ENCODE measurements at regions not wholly inside any gene's neighbourhood (a gene's known extent, or its start where the extent isn't known, plus 50 kb on each side); places are given as distances from the start of the nearest gene placed in this dataset.

DNA sequence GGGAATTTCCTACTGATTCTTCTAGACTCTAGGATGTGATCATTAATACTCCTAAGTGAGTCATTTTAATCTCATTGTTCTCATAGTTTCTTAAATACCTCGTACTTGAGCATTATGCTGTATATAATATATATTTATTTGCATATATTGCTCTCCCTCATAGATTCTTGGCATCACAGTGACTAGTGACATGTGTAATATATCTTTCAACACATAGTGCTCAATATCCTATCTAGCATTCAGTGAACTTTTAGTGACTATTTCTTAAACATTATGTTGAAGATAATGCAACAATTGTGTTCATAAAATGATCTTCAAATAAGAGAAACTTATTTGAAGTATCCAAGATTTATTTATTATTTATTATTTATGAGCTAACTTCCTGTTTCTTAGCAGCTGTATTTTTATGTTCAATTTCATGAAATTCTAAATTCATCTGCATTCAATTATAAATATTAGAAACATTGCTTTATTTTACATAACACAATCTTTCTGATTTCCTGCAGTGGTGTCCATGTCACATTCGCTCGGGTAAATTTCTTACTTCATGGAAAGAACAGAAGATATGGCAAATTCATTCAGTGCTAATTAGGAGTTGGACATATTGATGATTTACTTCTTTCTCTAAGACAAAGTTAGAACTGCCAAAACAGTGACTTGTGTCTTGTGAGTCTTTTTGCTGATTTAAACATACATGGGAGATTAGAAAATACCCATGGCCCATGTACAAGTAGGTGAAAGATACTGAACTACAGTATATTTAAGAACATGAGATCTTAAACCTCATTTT is 1095.5 kb upstream of the IGFBP7 start:
- DNase-seq (ENCODE audit: low read depth in 2 of 2): no peak

DNA sequence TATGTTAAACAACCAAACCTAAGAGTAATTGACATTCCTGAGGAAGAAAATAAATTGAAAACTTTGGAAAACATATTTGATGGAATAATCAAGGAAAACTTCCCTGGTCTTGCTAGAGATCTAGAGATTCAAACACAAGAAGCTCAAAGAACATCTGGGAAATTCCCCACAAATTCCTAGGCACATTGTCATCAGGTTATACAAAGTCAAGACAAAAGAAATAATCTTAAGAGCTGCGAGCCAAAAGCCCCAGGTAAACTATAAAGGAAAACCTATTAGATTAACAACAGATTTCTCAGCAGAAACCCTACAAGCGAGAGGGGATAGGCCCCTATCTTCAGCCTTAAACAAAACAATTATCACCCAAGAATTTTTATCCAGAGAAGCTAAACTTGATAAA is 1082.0 kb upstream of the IGFBP7 start:
- no peak for DNase-seq (ENCODE audit: low read depth in 2 of 2)

DNA sequence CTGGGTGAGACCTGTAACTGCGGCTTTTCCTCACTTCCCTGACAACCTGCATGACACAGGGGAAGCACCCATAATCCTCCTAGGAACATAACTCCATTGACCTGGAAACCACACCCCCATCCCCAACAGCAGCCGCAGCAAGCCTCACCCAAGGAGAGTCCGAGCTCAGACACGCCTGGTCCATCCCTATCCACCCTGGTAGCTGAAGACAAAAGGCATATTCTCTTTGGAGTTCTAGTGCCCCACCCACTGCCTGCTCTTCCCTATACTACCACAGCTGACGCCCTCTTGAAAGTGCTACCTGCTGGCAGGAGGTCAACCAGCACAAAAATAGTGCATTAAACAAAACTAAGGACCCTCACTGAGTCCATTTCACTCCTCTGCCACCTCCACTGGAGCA is 1080.9 kb upstream of the IGFBP7 start:
- no peak for DNase-seq (ENCODE audit: low read depth in 2 of 2)

DNA sequence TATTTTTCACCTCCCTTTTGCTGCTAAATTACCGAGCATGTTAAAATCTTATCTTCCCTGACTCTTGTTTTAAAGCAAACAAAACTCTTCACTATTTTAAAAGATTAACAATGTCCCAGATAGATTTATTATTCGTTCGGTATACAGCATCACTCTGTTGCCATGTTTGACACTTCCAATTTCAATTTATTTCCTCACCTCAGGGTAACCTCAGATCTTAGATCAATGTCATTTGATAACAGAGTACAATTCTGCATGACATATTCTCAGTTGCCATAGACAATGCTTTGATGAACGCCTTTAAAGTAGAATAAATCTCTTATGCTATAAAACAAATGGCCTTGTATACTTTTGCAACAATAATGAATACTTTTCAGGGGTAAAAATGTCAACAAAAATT is 1078.1 kb upstream of the IGFBP7 start:
- DNase-seq (ENCODE audit: low read depth in 2 of 2): no peak

DNA sequence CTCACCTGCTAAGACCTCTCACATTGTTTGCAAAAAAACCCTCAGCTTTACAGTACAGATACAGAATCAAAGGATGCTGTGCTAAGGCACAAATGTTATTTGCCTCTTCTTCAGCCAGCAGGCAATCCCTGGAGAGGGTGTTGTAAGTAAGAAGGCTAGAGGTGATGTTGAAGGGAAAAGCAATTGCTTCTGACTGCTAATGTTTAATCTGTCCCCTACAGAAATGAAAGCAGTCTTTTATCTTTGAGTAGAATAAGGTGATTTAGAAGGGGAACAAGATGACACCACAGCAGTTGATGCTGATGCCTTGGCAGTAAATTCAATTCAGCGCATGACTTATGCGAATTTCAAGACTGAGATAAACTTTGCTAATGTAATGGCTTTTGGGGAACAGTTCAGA is 1064.8 kb upstream of the IGFBP7 start:
- no peak for DNase-seq (ENCODE audit: low read depth in 2 of 2)

DNA sequence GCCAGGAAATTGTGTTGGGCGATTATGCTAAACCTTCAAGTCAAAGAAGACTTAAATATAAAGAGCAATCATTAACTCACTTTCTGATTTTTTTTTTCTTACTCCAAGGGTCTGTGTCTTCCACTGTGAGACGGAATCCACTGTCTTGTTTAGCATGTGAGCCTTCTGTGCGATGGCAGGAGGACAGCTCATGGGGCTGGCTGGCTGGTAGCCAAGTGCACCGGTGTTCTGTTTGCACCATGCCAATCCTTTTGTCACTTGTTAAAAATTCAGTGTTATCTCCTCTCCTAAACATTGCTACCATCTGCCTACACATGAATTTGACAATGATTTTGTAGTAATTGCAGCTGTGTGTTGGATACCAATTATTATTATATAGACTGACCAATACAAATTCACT is 1056.3 kb upstream of the IGFBP7 start:
- DNase-seq (ENCODE audit: low read depth in 2 of 2): no peak

DNA sequence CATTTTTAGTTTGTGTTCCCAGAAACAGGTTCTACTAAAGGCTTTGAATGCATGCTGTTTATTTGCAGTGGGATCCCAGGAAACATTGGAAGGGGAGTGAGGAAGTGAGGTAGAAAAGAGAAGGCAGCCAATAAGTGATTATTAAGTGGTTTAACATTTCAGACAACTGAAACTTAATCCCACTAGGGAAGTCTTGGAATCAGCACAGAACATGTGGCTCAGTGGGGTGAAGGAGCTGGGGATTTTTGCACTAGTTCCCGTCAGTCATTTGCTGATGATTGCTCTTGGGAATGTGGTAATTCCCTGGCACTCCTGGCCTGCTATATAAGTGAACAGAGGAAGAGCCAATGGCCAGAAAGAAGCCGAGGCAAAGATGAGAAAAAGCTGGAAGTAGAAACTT is 1053.0 kb upstream of the IGFBP7 start:
- no peak for DNase-seq (ENCODE audit: low read depth in 2 of 2)

DNA sequence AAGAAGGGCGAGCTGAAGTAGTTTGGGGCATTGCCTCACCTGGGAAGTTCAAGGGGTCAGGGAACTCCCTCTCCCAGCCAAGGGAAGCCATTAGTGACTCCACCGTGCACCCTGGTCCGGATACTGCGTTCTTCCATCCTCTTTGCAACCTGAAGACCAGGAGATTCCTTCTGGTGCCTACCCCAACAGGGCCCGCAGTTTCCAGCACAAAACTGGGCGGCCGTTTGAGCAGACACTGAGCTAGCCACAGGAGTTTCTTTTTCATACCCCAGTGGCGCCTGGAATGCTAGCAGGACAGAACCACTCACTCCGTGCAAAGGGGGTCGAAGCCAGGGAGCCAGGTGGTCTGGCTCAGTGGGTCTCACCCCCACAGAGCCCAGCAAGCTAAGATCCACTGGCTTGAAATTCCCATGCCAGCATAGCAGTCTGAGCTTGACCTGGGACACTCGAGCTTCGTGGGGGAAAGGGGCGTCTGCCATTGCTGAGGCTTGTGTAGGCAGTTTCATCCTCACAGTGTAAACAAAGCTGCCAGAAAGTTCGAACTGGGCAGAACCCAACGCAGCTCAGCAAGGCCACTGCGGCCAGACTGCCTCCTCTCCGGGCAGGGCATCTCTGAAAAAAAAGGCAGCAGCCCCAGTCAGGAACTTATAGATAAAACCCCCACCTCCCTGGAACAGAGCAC is 1039.4 kb upstream of the IGFBP7 start:
- DNase-seq (ENCODE audit: low read depth in 2 of 2): no peak

DNA sequence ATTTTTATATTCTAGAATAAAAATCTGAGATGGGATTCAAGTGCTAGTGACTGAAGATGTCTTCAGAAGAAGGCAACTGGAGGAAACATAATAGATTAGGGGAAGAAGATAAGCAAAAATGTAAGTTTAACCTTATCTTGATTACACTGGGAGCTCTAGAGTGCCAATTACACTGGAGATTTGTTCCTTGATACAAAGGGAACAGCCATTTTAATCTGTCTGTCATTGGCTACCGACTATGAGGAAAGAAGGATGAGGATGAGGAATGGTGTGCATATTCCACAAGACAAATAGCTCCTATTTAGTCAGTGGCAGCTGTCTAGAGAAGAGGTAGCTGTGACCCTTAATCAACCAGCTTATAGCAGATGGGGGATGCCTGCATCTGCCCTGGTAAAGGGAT is 1034.5 kb upstream of the IGFBP7 start:
- no peak for DNase-seq (ENCODE audit: low read depth in 2 of 2)

DNA sequence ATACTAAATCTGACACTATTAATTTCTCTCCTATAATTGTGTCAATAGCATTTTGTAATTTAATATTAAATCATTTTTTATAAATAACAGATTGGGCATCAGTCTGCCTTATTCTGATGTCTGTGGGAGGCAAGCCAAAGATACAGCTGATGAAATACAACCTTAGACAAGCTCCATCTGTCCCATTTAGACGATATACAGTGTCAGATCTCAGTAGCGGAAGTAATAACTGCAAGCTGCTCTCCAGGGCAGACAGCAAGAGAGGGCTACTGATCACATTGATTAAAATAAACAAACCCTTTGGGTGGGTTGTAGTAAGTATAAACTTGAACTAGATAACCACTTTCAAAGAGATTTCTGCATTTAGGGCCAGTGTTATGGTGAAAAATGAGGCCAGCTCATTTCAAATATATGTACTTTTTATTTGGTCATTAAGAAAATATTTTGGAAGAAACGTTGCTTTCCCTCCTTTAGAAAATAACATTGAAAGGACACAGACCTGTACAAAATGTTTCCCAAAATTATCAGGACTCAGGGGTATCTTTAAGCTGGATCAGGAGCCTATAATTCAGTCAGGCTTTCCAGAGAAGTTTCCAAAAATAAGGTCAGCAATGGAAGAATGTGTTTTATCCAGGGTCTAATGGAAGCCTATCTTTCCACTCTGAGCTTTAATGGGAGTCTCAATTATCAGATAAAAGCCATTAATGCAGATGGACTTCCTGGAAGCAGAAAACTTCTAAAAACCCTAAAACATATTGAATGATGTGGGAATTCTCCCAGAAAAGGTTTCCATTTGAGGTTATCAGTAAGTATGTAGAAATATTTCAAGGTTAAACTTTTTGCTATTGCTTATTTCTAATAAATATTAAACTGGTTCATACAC is 1028.8 kb upstream of the IGFBP7 start:
- DNase-seq (ENCODE audit: low read depth in 2 of 2): no peak

DNA sequence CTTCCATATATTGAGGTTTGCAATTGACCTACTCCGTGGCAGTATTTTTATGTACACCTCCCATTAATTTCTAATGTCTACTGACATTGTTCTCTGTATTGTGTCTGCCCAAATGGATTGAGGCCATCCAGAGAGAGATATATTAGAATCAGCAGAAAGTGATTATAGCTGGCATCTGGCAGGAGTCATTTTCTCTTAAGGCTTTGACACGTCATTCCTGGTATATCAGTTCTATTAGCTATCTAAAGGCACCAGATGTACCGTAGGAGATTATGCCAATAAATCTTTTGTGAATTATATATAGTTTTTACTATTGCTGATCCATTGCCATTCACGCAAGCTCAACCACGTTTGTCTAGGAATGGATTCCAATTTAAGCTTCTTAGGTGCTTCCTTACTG is 1026.4 kb upstream of the IGFBP7 start:
- DNase-seq (ENCODE audit: low read depth in 2 of 2): no peak

DNA sequence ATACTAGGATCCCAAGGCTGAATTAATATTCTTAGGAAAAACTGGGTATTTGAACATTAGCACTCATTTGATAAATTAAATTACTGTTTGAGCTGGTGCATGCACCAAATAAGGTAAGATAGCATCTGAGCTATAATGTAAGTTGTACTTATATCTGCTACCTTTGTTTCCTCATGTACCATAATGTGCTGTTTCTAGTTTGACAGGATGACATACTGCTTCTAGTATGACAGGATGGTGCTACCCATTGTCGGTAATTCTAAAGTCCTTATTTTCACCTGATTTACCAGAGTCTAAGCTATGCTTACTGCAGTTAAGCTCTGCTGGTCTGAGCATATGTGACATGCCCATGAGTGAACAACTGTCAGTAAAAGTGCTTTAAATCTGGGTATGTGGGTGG is 1017.5 kb upstream of the IGFBP7 start:
- DNase-seq (ENCODE audit: low read depth in 2 of 2): no peak

DNA sequence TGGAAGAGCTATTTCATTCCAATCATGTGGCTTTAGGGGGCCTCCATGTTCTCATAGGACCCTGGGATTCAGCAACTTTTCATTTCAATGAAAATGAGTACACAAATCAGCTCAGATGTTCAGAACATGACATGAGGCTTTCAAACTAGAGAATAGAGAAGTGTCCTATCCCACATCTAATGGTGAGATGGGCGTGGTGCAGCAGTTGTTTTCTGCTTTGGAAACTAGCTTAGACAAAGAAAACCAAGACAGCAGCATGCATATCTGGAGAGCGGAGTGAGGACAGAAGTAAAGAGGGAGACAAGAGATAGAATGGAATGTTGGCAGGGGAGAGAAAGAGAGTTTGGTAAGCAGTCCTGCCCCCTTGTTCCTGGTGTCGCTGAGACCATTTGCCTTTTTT is 1009.1 kb upstream of the IGFBP7 start:
- no peak for DNase-seq (ENCODE audit: low read depth in 2 of 2)

DNA sequence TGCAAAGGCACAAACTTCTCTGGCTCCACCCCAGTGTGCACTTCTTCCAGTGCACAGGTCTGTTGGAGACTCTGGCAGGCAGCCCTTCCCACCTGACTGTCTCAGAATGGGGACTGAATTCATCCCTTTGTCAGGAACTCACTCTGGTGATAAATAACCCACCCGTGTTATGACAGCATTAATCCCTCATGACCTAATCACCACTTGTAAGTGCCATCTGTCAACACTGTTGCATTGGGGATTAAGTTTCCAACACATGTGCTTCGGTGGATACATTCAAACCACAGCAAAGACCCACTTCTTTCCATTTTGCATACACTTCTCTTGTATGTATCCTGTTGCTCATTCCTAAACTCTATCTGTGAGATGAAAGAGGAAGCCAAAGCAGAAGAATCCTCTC is 1002.9 kb upstream of the IGFBP7 start:
- no peak for DNase-seq (ENCODE audit: low read depth in 2 of 2)

DNA sequence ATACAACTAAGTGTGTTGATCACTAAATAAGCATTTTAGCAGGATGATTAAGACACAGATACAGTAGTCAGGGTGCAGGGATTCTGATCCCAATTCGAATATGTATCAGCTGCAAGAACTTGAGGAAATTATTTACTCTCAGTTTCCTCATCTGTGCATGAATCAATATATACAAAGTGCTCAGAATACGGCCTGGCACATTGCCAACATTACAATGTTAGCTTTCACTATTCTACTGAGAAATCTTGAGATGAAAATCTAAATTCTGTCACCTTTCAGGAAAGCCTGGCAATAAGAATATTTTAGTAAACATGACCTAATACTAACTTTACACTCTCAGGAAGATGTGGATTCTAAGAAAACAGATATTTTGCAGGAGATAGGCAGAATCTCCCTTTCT is 1001.6 kb upstream of the IGFBP7 start:
- no peak for DNase-seq (ENCODE audit: low read depth in 2 of 2)

DNA sequence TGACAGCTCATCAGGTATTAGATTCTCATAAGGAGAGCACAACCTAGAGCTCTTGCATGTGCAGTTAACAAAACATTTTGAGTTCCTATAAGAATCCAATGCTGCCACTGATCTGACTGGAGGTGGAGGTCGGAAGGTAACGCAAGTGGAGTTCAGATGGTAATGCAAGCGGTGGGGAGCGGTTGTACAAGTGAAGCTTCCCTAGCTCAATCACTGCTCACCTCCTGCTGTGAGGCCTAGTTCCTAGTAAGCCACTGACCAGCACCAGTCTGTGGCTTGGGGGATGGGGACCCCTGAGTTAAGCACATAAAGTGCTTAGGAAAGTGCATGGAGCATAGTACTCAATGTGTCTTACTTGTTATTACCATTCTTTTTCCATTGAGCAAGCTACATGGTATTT is 983.2 kb upstream of the IGFBP7 start:
- DNase-seq (ENCODE audit: low read depth in 2 of 2): no peak

DNA sequence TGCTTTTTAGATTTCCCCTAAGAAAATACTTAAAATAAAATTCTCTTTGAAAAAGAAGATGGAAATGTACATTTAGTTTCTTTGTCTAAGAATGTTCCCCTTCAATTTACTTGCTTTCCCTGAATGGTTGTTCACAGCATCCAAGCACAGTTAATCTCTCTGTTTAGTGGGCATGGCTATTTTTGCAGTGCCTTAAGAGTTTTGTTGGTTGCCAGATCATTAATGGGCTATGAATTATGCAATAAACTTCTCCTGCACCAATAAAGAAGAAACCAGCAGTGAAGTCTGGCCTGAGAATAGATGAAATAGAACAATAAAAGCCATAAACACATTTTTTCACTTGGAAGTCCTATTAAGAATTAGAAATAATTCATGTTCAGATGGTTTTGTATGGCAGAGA is 980.4 kb upstream of the IGFBP7 start:
- no peak for DNase-seq (ENCODE audit: low read depth in 2 of 2)

DNA sequence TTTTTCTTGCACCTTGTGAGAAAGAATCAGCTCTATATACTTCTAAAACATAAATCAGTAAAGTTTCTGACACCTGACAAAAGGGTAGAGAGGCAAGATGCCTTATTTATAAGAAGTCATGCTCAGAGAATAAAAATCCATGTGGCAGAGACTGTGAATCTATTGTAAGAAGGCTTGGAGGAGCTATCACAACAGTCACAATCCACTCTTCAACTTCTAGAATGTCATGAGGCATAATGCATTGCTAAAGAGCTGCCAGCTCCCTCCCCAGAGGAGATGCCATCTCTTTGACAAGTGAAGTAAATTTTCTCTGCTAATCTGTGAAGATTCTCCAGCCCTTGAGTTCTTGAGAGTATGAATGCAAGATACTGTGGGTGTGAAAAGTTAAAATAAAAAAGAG is 971.2 kb upstream of the IGFBP7 start:
- no peak for DNase-seq (ENCODE audit: low read depth in 2 of 2)

DNA sequence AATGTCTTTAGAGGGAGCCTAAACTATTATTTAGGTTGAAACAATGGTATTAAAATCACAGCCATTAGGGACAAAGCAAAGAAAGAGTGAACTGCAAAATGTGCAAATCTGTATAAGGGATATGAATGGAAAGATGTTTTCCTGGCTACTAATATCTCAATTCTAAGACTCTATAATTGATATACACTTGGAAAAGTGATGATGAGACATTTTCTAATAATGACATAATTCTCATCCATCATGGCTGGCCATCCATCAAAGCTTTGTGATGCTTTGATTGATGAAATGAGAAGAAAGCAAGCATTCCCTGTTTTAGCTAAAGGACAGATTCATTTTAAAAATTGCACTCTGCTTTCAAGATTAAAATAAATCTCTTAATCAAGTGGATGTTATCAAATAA is 965.5 kb upstream of the IGFBP7 start:
- DNase-seq (ENCODE audit: low read depth in 2 of 2): no peak

DNA sequence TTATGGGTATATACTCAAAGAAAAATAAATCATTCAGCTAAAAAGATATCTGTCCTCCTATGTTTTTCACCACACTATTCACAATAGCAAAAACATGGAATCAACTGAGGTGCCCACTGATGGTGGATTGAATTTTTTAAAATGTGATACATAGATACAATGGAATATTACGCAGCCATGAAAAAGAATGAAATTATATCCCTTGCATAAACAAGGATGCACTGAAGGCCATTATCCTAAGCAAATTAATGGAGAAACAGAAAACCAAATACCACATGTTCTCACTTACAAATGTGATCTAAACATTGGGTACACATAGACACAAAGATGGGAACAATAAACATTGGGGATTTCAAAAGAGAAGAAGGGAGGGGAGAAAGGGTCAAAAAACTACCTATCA is 964.2 kb upstream of the IGFBP7 start:
- no peak for DNase-seq (ENCODE audit: low read depth in 2 of 2)

DNA sequence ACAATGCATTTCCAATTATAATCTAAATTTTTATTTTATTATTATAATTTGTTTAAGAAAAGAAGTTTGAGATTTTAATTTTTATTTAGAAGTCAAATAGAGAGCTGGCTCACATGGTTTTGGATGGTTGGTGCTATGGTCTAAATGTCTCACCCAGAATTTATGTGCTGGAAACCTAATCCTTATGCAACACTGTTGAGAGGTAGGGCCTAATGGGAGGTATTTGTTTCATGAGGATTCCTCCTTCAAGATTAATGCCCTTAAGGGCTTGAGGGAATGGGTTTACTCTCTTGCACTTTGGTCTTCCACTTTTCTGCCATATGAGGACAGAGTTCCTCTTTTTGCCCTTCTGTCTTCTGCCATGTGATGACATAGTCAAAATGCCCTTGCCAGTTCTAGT is 960.5 kb upstream of the IGFBP7 start:
- DNase-seq (ENCODE audit: low read depth in 2 of 2): no peak

DNA sequence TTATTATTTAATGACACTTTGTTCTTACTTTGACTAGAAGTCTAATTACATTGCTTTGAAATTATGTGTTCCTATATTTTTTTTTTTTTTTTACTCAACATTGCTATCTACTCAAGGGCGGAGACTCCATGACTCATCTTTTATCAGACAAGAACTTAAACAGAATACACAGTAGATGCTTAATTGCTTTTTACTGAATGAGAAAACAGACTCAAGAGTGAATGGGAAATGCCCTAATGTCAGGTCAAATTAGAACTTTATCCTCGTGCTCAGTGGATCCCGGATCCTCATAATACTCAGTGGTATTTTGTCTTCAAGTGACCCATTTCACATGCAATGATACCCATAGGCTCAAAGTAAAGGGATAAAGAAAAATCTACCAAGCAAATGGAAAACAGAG is 954.5 kb upstream of the IGFBP7 start:
- no peak for DNase-seq (ENCODE audit: low read depth in 2 of 2)

All from activated CD8-positive, alpha-beta memory T cell treated with anti-CD3 and anti-CD28 coated beads for 4 hours (primary cell).